GM12874 (cell line): ENCODE measurements at regions not wholly inside any gene's neighbourhood (a gene's known extent, or its start where the extent isn't known, plus 50 kb on each side); places are given as distances from the start of the nearest gene placed in this dataset.

Experiments used
- CTCF ChIP-seq: IDR thresholded peaks from 2 replicates; pipeline ENCODE4 v1.5.1; 2011; ENCODE audit warnings: low read depth, mild to moderate bottlenecking, control low read depth, low read length, moderate library complexity; ENCODE audit not compliant: insufficient read depth

GRCh38 chr15:95902606-95903005 is 427.9 kb upstream of the NR2F2 start:
- TF ChIP-seq CTCF: no peak

- TF ChIP-seq CTCF: no peak
Measured at GRCh38 chr15:95903352-95903751, 427.1 kb upstream of the NR2F2 start.

- TF ChIP-seq CTCF: no peak
Measured at GRCh38 chr15:95910643-95911212, 419.8 kb upstream of the NR2F2 start.

- no peak for TF ChIP-seq CTCF
Measured at GRCh38 chr15:95911570-95912279, 418.8 kb upstream of the NR2F2 start.

GRCh38 chr15:95912280-95912625 is 418.2 kb upstream of the NR2F2 start:
- TF ChIP-seq CTCF: no peak

GRCh38 chr15:95912728-95913127 is 417.8 kb upstream of the NR2F2 start:
- no peak for TF ChIP-seq CTCF

GRCh38 chr15:95916568-95916967 is 413.9 kb upstream of the NR2F2 start:
- no peak for TF ChIP-seq CTCF
